ENCODE measurements at regions not wholly inside any gene's neighbourhood (a gene's known extent, or its start where the extent isn't known, plus 50 kb on each side); places are given as distances from the start of the nearest gene placed in this dataset.

GRCh38 chr7:50182759-50183158 is 89.7 kb upstream of the ZPBP start:
- ATAC-seq (ENCODE audit: low read depth in 2 of 2): no peak
- H3K27ac Mint-ChIP-seq: no peak overlapping the region

GRCh38 chr7:50181081-50181480 is 88.0 kb upstream of the ZPBP start:
- Mint-ChIP-seq H3K36me3 (no peaks in the 10 kb centered on the region), H3K27me3 (no peaks in the 10 kb centered on the region), H3K9me3 (no peaks in the 10 kb centered on the region), H3K4me3 (no peak overlapping the region), H3K4me1 (peaks cover 7 to 12% (median 10%) of the 10 kb centered on the region in 3 donors), H3K27ac (no peak overlapping the region)
- DNase-seq (no peak), ATAC-seq (ENCODE audit: low read depth in 2 of 2) (no peak)

More at GRCh38 chr7:50182759-50183158, 89.7 kb upstream of the ZPBP start:
- Mint-ChIP-seq H3K9me3 (no peaks in the 10 kb centered on the region), H3K27me3 (no peaks in the 10 kb centered on the region), H3K36me3 (no peaks in the 10 kb centered on the region), H3K4me3 (no peak overlapping the region), H3K4me1 (peaks cover 7 to 12% (median 10%) of the 10 kb centered on the region in 3 donors)
- no peak for DNase-seq

DNA sequence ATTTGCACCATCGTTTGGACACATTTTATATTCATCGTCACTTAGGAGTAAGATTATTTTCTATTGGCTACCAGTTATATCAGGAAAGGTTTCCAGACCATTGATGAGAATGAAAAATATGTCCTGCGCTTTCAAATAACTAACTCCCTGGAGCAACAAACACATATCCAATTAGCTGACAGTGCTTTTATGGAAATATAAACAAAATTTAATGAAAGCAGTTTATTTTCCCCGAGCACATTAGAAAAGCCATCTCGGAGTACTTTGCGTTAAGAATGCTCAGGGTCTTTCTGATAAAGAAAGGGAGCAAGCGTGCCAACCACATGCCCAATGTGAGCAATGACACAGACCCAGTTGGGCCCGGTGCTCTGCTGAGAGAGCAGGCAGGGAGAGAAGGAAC is 85.1 kb upstream of the ZPBP start:
- peaks cover 0 to 5% (median 4%) of the 10 kb centered on the region in 3 donors for H3K4me1 Mint-ChIP-seq
- H3K27me3 Mint-ChIP-seq: no peaks in the 10 kb centered on the region
- no peaks in the 10 kb centered on the region for H3K36me3 Mint-ChIP-seq
- ATAC-seq (ENCODE audit: low read depth in 2 of 2) (no peak), DNase-seq (no peak)
- H3K9me3 Mint-ChIP-seq: no peaks in the 10 kb centered on the region
- no peak overlapping the region for H3K4me3 Mint-ChIP-seq
- no peak overlapping the region for H3K27ac Mint-ChIP-seq

DNA sequence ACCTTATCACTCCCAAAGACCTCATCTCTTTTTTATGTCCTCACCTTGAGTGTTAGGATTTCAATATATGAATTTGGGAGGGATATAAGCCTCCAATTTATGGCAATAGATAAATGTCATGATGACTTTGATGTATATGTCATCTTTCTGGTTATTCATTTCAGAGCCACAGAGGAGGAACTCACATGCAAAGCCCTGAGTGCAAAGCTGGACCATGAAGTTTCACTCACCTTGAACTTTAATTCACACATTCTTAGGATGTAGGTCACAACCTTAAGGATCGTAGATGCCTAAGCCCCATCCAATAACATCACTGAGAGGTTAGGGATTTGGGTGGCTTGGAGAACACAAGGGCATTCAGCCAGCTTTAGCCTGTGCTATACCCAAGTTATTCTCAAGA is 81.9 kb upstream of the ZPBP start:
- Mint-ChIP-seq H3K4me1 (no peaks in the 10 kb centered on the region), H3K9me3 (no peaks in the 10 kb centered on the region), H3K4me3 (no peak overlapping the region), H3K27ac (no peak overlapping the region), H3K36me3 (no peaks in the 10 kb centered on the region), H3K27me3 (no peaks in the 10 kb centered on the region)
- no peak for ATAC-seq (ENCODE audit: low read depth in 2 of 2)
- DNase-seq: no peak

DNA sequence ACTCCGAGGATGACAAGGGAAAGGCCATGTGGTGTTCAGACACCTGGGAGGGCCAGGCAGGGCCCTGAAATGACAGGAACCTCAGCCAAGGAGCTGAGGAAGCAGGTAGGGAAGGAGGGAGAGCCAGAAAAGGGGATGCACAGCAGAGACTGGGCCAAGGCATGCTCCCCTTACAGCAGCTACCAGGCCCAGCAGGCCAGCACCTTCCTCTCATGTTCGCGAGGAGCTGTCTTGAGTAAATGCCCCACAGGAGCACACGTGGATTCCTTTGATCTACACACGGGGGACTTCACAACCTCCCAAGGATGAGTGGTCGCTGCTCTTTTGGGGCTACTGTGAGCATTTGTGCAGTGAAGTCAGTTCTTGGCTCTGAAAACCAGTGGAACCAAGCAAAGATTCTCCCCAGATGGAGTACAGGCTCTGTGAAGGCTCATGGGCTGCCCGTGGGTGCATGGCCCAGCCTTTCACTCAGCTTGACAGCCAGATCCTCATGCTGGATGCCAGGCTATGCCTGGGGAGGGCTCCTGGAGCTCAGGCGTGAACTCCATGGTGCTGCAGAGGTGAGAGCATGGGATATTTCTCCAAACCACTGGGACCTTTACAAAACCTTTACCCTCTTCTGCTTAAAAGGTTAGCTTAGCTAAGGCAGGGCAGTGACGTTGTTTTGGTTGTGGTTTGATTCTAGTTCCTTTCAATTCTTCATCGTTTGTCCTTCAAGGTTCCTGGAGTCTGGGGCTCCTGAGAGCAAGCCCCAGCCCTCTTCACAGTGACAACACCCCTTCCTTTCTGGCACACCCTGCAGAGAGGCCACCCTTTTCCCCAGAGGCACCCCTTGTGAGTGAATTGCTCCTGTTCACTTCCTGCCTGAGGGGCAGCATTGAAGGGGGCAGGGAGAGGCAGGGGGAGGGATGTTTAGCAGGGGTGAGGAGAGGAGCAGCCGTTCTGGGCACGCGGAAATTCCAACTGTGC is 74.2 kb upstream of the ZPBP start:
- H3K36me3 Mint-ChIP-seq: no peaks in the 10 kb centered on the region
- ATAC-seq (ENCODE audit: low read depth in 2 of 2) (peak; percentile 73 to 83), DNase-seq (no peak)
- peak overlapping the region in 7 of 8 donors; percentile 18 to 81 (median 48) for H3K4me3 Mint-ChIP-seq
- H3K27ac Mint-ChIP-seq: peak overlapping the region; percentile 67 to 91 (median 78)
- H3K4me1 Mint-ChIP-seq: peaks cover 31 to 41% (median 38%) of the 10 kb centered on the region in 3 donors
- H3K9me3 Mint-ChIP-seq: no peaks in the 10 kb centered on the region
- H3K27me3 Mint-ChIP-seq: no peaks in the 10 kb centered on the region

DNA sequence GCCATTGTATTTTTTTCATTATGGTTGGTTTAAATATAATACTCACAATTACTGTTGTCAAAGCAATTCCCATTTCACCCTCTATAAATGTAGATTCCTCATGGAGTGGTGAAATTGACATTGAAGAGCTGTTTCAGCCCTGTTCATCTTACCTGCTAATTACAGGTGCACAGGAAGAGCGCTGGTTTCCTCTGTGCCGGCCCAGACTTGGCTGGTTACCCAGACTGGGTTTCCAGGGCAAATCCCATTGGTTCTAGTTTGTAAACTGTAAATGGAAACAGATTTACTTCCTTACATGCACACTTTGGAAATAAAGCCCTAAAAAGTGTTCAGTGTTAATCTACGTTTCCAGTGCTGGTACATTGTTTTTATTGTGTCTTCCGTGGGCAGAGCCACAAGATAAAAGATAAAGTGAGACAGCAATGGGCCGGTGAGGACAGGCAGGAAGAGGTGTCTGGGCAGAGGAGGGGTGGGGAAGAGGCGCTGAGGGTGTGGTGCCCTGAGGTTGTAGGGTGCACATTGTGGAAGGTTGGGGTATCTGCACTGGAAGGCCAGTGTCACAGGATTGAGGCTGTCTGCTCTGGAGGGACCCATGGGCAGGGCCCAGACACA is 71.6 kb upstream of the ZPBP start:
- Mint-ChIP-seq H3K9me3 (no peaks in the 10 kb centered on the region), H3K4me1 (peaks cover 31 to 41% (median 38%) of the 10 kb centered on the region in 3 donors), H3K36me3 (no peaks in the 10 kb centered on the region), H3K27me3 (no peaks in the 10 kb centered on the region), H3K27ac (peak overlapping the region in 2 of 6 donors; percentile 36 to 68), H3K4me3 (peak overlapping the region in 2 of 8 donors; percentile 9 to 74)
- DNase-seq: no peak
- ATAC-seq (ENCODE audit: low read depth in 2 of 2): no peak

DNA sequence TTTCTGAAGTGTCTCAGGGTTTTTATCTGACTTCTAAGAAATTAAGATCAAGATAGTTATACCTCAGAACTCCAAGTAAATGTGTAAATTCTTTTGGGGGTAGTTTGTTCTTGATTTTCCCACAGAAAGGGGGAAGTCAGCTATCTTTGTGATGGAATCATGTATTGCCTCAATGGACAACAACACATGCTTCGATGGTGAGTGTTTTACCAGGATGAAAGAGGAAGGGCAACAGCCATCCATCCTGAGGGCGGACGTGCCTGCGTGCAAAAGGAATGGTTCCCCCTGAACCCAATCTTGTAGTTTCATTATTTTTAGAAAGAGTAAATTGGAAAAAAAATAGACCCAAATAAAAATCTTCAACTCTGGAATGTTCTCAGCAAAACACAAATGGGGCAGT is 67.2 kb upstream of the ZPBP start:
- H3K4me3 Mint-ChIP-seq: no peak overlapping the region
- DNase-seq (no peak), ATAC-seq (ENCODE audit: low read depth in 2 of 2) (no peak)
- H3K4me1 Mint-ChIP-seq: peaks cover 21 to 30% (median 30%) of the 10 kb centered on the region in 3 donors
- H3K27me3 Mint-ChIP-seq: no peaks in the 10 kb centered on the region
- no peak overlapping the region for H3K27ac Mint-ChIP-seq
- no peaks in the 10 kb centered on the region for H3K36me3 Mint-ChIP-seq
- no peaks in the 10 kb centered on the region for H3K9me3 Mint-ChIP-seq

DNA sequence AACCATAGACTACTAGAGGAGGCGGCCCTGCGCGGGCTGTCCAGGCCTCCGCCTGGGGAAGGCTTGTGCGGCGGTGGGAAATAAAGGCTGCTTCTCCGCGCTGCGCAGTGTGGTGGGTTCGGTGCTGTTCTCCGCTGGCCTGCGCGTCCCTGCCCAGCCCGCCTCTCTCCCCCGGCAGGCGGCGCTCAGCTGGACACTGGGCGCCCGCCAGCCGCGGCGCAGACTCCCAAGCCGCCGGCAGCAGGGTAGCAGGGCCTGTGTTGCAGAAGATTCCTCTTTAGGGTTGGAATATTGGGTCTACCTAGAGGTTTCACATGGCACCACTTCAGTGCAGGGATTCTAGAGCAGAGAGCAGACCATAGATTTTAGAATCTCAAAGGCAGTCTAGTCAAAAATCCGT is 66.1 kb upstream of the ZPBP start:
- no peak overlapping the region for H3K4me3 Mint-ChIP-seq
- no peaks in the 10 kb centered on the region for H3K36me3 Mint-ChIP-seq
- no peaks in the 10 kb centered on the region for H3K27me3 Mint-ChIP-seq
- DNase-seq (no peak), ATAC-seq (ENCODE audit: low read depth in 2 of 2) (no peak)
- peak overlapping the region in 1 of 6 donors; percentile 55 for H3K27ac Mint-ChIP-seq
- peaks cover 16 to 24% (median 19%) of the 10 kb centered on the region in 3 donors for H3K4me1 Mint-ChIP-seq
- peaks cover 0 to 3% (median 0%) of the 10 kb centered on the region in 7 donors for H3K9me3 Mint-ChIP-seq

DNA sequence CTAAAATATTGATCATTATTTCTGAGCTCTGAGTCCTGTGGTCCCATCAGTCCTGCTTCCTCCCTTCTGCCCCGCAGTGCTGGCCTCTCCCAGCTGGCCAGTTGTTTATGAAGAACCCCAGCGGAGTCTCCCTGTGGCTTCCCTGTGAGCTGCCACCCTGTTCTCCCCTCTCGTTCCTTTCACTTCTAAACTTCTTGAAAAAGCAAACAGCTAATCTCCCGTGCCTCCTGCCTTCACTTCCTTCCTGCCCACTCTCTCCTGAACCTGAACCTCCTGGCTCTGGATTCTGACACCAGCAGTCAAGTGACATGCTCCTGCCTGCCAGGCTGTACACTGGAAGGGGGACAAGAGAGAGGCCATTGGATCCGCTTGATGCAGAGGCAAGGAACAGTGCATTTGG is 63.7 kb upstream of the ZPBP start:
- Mint-ChIP-seq H3K4me1 (peaks cover 16 to 40% (median 37%) of the 10 kb centered on the region in 3 donors), H3K27ac (peak overlapping the region in 5 of 6 donors; percentile 68 to 97 (median 86)), H3K9me3 (peaks cover 0 to 4% (median 0%) of the 10 kb centered on the region in 7 donors), H3K36me3 (no peaks in the 10 kb centered on the region), H3K27me3 (no peaks in the 10 kb centered on the region), H3K4me3 (peak overlapping the region in 7 of 8 donors; percentile 56 to 86 (median 76))
- DNase-seq (no peak), ATAC-seq (ENCODE audit: low read depth in 2 of 2) (peak in 1 of 2 donors; percentile 21)

- H3K27me3 Mint-ChIP-seq: no peaks in the 10 kb centered on the region
- peak overlapping the region; percentile 60 to 97 (median 80) for H3K27ac Mint-ChIP-seq
- peak; percentile 30 to 31 for ATAC-seq (ENCODE audit: low read depth in 2 of 2)
- no peak for DNase-seq
- peaks cover 0 to 4% (median 0%) of the 10 kb centered on the region in 7 donors for H3K9me3 Mint-ChIP-seq
- peaks cover 21 to 45% (median 43%) of the 10 kb centered on the region in 3 donors for H3K4me1 Mint-ChIP-seq
- H3K4me3 Mint-ChIP-seq: peak overlapping the region in 7 of 8 donors; percentile 56 to 86 (median 76)
- no peaks in the 10 kb centered on the region for H3K36me3 Mint-ChIP-seq
Measured at GRCh38 chr7:50156163-50156562, 63.1 kb upstream of the ZPBP start.

- Mint-ChIP-seq H3K9me3 (peaks cover 0 to 4% (median 0%) of the 10 kb centered on the region in 7 donors), H3K27ac (peak overlapping the region in 5 of 6 donors; percentile 0 to 96 (median 68)), H3K36me3 (no peaks in the 10 kb centered on the region), H3K4me3 (peak overlapping the region in 1 of 8 donors; percentile 63), H3K27me3 (no peaks in the 10 kb centered on the region), H3K4me1 (peaks cover 22 to 47% (median 47%) of the 10 kb centered on the region in 3 donors)
- DNase-seq: no peak
- no peak for ATAC-seq (ENCODE audit: low read depth in 2 of 2)
Measured at GRCh38 chr7:50155755-50156154, 62.7 kb upstream of the ZPBP start.

DNA sequence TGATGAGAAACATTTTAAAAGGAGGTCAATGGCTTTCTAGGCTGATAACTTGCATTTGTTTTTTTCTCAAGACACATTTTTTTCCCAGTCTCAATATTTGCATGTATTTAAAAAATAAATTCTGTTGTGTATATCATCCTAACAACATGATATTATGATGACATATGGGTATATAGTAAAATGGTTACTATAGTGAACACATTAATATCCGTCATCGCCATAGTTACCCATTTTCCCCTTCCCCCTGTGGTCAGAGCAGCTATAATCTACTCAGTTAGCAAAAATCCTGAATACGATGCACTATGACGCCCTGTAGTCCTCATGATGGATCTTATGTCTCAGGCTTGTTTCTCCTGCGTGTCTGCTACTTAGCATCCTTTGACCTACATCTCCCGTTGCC is 60.9 kb upstream of the ZPBP start:
- H3K27ac Mint-ChIP-seq: peak overlapping the region in 3 of 6 donors; percentile 41 to 75 (median 48)
- H3K4me1 Mint-ChIP-seq: peaks cover 37 to 65% (median 63%) of the 10 kb centered on the region in 3 donors
- no peak for DNase-seq
- H3K36me3 Mint-ChIP-seq: no peaks in the 10 kb centered on the region
- H3K4me3 Mint-ChIP-seq: peak overlapping the region in 1 of 8 donors; percentile 13
- no peaks in the 10 kb centered on the region for H3K27me3 Mint-ChIP-seq
- no peak for ATAC-seq (ENCODE audit: low read depth in 2 of 2)
- H3K9me3 Mint-ChIP-seq: peaks cover 0 to 4% (median 0%) of the 10 kb centered on the region in 7 donors

- Mint-ChIP-seq H3K4me3 (peak overlapping the region in 2 of 8 donors; percentile 41 to 54), H3K9me3 (peaks cover 0 to 4% (median 0%) of the 10 kb centered on the region in 7 donors), H3K27me3 (no peaks in the 10 kb centered on the region), H3K36me3 (no peaks in the 10 kb centered on the region), H3K4me1 (peaks cover 42 to 73% (median 72%) of the 10 kb centered on the region in 3 donors), H3K27ac (peak overlapping the region in 5 of 6 donors; percentile 23 to 83 (median 41))
- DNase-seq (no peak), ATAC-seq (ENCODE audit: low read depth in 2 of 2) (no peak)
Measured at GRCh38 chr7:50153148-50153547, 60.1 kb upstream of the ZPBP start.
